ENCODE measurements at regions not wholly inside any gene's neighbourhood (a gene's known extent, or its start where the extent isn't known, plus 50 kb on each side); places are given as distances from the start of the nearest gene placed in this dataset.

- TF ChIP-seq REST (IDR thresholded peaks at IDR 0.05; ENCODE audit: insufficient read depth in 1 of 2, low read depth in 2 of 2, low read length in 2 of 2) (no peak), TAF1 (IDR thresholded peaks at IDR 0.05; ENCODE audit: borderline replicate concordance, insufficient read depth, low read length) (no peak), POLR2AphosphoS5 (IDR thresholded peaks at IDR 0.05; ENCODE audit: low read depth, low read length) (no peak), SIN3A (IDR thresholded peaks at IDR 0.05; ENCODE audit: borderline replicate concordance, insufficient read depth, low read length) (no peak), FOXP2 (optimal IDR thresholded peaks at IDR 0.05; ENCODE audit: borderline replicate concordance, extremely low read depth, extremely low read length, insufficient read depth) (no peak)
Observed at GRCh38 chr6:112881027-112881426, 533.9 kb downstream of the RFPL4B start.

- no peak for TF ChIP-seq POLR2AphosphoS5 (IDR thresholded peaks at IDR 0.05; ENCODE audit: low read depth, low read length)
- TF ChIP-seq TAF1 (IDR thresholded peaks at IDR 0.05; ENCODE audit: borderline replicate concordance, insufficient read depth, low read length) = no peak
- no peak for TF ChIP-seq FOXP2 (optimal IDR thresholded peaks at IDR 0.05; ENCODE audit: borderline replicate concordance, extremely low read depth, extremely low read length, insufficient read depth)
- no peak for TF ChIP-seq REST (IDR thresholded peaks at IDR 0.05; ENCODE audit: insufficient read depth in 1 of 2, low read depth in 2 of 2, low read length in 2 of 2)
- no peak for TF ChIP-seq SIN3A (IDR thresholded peaks at IDR 0.05; ENCODE audit: borderline replicate concordance, insufficient read depth, low read length)
Observed at GRCh38 chr6:112881828-112882780, 535.0 kb downstream of the RFPL4B start.

- TF ChIP-seq SIN3A (IDR thresholded peaks at IDR 0.05; ENCODE audit: borderline replicate concordance, insufficient read depth, low read length) (no peak), REST (IDR thresholded peaks at IDR 0.05; ENCODE audit: insufficient read depth in 1 of 2, low read depth in 2 of 2, low read length in 2 of 2) (no peak), TAF1 (IDR thresholded peaks at IDR 0.05; ENCODE audit: borderline replicate concordance, insufficient read depth, low read length) (no peak), POLR2AphosphoS5 (IDR thresholded peaks at IDR 0.05; ENCODE audit: low read depth, low read length) (no peak), FOXP2 (optimal IDR thresholded peaks at IDR 0.05; ENCODE audit: borderline replicate concordance, extremely low read depth, extremely low read length, insufficient read depth) (no peak)
Observed at GRCh38 chr6:112883095-112883494, 536.0 kb downstream of the RFPL4B start.

- TF ChIP-seq FOXP2 (optimal IDR thresholded peaks at IDR 0.05; ENCODE audit: borderline replicate concordance, extremely low read depth, extremely low read length, insufficient read depth) = no peak
- TF ChIP-seq REST (IDR thresholded peaks at IDR 0.05; ENCODE audit: insufficient read depth in 1 of 2, low read depth in 2 of 2, low read length in 2 of 2) = no peak
- no peak for TF ChIP-seq SIN3A (IDR thresholded peaks at IDR 0.05; ENCODE audit: borderline replicate concordance, insufficient read depth, low read length)
- TF ChIP-seq POLR2AphosphoS5 (IDR thresholded peaks at IDR 0.05; ENCODE audit: low read depth, low read length) = no peak
- TF ChIP-seq TAF1 (IDR thresholded peaks at IDR 0.05; ENCODE audit: borderline replicate concordance, insufficient read depth, low read length) = no peak
Observed at GRCh38 chr6:112886415-112886814, 539.3 kb downstream of the RFPL4B start.
